HK-2 (cell line): ENCODE measurements at regions not wholly inside any gene's neighbourhood (a gene's known extent, or its start where the extent isn't known, plus 50 kb on each side); places are given as distances from the start of the nearest gene placed in this dataset.
A peak's percentile ranks its signal among the peaks of the same experiment; 100 is the strongest.
"Not testable (repeated sequence)": the region's sequence is repeated elsewhere in the genome, so short reads cannot be mapped to it uniquely, and the experiment has no call there.

Experiments used
- DNase-seq: peaks from one replicate; pipeline ENCODE4 v3.0.0-alpha.2; 2018; ENCODE audit not compliant: unreplicated experiment

DNA sequence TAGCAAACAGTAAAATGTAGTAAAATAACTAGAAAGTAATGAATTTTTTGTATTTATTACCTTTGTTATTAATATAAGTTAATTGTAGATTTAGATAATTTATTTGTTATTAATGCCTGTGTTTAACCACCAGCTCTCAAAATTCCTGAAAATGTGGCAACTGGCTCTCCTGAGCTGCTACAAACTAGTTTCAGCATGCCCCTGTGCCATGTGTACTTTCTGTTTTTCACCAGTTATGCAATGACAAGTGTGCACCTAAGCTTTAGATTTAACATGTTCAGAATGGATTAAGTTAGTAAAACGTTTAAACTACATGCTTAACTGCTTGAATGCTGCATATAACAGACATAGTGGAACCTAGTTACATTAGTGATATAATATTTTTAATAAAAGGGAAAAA lies 88.1 kb downstream of the POSTN start:
- no peak for DNase-seq

DNA sequence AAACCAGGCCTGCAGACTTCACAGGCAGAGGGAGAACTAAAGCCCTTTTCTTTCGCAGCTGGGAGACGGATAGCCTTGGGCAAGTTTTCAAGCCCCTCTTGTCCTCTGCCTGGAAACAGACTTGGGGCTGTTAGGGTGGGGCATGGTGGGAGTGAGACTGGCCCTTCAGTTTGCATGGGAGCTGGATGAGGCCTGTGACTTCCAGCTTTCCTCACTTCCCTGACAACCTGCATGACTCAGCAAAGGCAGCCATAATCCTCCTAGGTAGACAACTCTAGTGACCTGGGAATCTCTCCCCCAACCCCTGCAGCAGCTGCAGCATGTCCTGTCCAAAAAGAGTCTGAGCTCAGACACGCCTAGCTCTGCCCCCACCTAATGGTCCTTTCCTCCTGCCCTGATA lies 93.0 kb downstream of the POSTN start:
- DNase-seq, result no peak

DNA sequence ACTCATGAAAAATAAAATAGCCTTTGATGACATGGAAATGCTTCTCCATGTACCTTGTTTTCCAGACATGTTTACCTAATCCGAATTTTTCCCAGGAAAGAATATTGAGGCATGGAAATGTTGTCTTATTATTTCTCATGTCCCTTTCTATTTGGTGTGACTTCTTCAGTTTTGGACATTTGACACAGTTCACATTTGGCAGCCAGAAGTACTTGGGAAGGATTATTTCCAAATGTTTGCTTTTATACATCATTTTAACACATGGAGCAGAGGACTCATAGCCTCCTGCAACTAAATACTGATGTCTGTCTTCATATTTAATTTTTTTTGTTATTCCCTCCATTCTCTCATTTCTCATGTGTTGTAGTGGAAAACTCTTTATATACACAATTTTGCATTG lies 94.3 kb downstream of the POSTN start:
- DNase-seq, result no peak

DNA sequence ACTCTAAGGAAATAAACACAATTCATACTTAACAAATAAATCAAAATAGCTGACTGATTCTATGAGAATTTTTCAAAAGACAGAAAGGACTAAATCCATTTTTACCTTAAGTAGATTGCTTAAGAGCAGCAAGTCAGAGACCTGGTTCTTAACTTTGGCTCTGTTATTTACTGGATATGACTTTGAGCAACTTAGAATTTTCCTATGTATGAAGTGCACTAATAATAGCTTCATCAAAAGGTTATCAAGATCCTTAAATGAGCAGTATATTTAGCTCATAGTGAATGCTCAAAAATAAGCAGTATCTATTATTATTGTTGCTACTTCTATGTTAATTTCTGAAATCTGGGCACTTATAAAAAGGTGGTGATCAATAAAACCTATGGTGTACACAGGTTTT lies 95.3 kb downstream of the POSTN start:
- DNase-seq, result no peak

DNA sequence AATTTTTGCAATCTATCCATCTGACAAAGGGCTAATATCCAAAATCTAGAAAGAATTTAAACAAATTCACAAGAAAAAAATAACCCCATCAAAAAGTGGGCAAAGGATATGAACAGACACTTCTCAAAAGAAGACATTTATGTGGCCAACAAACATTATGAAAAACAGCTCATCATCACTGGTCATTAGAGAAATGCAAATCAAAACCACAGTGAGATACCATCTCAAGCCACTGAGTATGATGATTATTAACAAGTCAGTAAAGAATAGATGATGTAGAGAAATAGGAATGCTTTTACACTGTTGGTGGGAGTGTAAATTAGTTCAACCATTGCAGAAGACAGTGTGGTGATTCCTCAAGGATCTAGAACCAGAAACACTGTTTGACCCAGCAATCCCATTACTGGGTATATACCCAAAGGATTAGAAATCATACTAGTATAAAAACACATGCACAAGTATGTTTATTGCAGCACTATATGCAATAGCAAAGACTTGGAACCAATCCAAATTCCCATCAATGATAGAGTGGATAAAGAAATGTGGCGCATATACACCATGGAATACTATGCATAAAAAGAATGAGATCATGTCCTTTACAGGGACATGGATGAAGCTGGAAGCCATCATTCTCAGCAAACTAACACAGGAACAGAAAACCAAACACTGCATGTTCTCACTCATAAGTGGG lies 96.1 kb downstream of the POSTN start:
- not testable (repeated sequence) for DNase-seq

DNA sequence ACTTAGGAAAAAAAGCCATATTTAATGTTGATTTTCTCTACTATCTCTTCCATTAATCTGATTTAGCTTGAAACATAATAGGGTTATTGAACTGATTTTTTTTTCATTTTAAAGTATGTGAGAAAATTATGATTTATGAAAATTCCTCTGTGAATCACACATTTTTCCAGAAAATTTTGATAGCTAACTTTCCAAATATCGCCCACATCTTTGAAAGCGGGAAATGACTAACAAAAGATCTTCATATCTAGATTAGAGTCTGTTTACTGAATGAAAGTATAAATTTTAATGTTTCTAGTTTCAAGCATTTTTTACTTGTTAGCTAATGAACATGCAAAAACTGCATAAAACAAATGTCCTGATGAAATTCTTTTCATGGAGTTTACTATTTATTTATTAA lies 97.4 kb downstream of the POSTN start:
- no peak for DNase-seq

DNA sequence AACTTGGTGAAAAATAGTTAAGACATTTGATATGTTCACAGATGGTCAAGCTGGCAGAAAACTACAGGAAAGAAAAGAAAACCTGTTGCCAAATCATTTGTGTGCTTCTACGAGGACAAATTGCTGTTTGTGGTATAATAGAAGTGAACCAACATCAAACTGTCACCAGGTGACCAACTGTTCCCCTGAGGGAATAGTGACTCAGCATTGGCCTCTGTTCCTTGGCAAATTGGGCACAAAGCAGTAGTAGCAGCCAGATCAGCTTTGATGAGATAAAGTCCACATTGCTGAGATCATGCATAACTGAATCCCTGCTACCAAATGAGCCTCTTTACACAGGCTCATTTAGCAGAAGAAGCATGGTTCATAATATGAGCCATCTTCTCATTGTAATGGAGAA lies 103.5 kb downstream of the POSTN start:
- no peak for DNase-seq

DNA sequence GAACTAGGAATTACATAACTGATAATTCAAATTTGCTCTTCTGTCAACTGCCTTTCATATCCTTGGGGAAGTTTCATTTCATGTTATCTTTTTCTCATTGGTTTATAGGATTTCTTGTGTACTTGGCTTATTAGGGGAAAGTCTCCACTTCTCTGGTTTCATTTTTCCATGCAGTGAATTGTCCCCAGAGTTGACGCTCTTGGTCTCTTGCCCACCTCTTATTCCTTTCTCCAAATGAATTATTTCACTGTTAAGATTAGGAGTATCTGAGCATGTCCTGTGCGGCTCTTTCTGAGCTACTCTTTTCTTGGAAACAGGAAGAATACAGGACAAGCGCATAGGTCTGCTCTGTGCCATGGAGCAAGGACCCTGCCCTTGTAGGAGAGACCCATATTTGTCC lies 104.8 kb downstream of the POSTN start:
- no peak for DNase-seq

DNA sequence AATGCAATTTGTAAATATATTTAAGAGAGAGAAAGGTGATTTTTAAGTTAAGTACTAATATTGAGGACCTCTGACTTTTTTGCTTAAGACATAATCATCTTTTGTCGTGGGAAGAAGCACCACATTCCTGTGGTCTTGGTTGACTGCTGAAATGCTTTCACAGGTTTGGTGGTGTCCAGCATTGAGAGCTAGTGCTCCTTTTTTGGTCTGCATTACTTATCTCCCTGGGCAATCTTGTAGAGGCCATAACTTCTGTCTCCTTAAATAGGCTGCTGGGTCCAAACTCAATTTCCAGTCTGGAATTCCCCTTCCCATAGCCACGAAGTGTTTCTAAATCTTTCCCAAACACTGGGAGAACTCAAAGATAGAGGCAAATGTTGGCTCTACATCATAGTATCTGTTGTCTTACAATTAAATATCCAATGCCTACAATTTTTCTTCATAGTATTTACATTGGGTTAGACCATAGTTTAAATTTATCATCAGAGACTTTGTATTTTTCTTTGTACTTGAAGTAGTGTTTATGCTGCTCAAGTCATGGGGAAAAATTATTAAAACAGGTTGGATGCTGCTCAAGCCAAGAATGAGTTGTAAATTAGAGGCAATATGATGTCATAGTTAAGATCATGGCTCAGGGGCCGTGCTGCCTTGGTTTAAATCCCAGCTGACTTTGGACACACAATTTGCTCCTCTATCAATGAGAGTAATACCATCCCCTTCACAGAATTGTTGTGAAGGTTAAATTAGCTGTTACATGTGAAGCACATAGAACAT lies 105.6 kb downstream of the POSTN start:
- peak; percentile 25 for DNase-seq

DNA sequence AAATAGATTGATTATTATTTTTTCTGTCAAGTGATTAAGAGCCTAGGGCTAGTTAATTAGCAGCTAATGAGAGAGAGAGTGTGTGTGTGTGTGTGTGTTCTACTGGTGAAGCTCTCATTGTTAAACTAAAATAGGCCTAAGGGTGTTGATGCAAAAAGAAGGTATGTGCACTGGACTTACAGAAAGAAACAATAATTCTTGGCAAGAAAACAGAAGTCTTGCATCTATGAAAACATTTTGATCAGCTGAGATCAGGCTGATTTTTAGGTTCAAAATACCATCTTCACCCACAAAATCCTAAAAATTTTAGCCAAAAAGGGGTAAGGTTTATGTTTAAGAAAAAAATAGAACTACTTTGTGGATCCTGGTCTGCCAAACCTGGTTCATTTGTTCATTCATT lies 106.5 kb downstream of the POSTN start:
- DNase-seq, result no peak

DNA sequence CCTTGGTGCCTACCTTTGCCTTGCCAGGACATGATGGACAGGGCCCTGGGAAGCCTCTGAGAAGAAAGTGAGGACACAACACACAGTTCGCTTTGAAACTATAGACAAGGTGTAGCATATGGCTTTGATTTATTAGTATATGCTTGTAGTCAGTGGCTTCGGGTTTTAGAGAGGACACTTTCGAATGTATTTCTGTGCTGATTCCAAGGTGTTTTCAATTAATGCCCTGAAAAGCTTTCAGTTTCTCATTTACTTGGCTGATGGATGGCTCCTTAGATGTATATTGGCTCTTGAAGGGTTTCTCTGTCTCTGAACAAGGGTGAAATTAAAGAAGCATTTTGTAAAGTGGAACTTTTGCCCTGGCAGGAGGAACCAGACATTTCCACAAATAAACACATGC lies 106.9 kb downstream of the POSTN start:
- DNase-seq, result no peak

DNA sequence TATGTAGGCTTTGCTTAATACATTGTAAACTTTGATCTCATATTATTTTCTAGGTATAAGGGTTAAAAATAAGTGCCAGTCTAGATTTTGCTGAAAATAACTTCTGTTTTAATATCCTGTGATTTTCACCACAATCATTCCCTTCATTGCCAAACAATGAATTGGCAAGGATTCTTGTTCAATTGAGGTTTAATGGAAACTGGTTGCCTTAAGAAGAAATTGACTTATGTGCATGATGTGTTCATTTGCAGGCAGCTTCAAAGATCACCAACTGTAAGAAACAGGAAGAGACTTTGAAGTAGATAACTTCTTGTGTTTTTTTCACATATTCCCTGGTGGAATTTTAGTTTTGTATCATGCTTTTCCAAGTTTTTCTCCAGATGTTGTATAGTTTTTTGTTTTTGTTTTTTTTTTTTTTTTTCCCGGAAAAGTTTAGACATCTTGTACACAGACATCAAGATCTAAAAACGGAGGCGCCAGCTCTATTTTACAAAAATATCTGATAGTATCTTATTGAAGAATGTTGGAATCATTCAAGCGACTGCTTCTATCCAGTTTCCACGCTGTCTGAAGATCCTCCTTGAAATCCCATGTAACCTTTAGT lies 108.3 kb downstream of the POSTN start:
- no peak for DNase-seq

DNA sequence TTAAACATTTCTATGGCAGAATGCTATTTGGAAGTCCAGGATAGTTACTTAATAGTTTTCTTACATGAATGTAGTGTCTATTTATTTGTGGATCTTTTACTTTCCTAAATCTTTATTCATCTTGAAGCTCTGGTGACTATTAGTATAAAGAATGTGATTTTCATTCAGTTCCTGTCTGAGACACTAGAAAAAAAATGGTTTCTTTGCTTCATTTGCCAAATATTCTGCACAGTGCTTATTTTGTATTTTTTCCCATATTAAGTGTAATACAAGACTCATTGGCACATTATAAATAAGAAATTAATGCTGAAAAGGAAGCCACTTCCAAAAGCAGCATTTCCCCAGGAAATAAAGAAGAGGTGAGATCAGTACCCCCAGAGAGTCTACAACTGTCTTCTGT lies 109.8 kb downstream of the POSTN start:
- DNase-seq, result no peak

DNA sequence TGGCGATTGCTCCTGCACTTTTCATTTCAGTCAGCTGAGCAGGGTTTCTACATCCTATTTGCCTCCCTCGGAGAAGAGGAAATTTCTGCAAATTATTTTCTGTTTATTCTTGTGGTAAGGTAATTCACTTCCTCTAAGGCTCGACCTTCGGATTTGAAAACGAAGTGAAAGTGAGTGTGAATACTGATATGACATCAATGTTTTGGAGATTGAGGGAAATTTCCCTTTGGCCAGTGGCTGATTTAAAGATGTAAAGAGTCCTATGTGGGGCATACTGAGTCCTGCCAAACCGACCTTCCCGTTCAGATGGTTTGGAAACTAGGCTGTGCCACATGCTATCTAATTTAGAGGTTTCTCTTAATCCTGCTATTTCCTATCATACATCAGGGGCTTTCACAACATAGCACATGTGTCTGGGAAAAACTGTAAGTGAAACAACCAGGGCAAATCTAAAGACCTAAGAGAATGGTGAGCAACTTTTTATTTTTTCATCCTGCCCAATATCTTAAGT lies 112.3 kb downstream of the POSTN start:
- no peak for DNase-seq

DNA sequence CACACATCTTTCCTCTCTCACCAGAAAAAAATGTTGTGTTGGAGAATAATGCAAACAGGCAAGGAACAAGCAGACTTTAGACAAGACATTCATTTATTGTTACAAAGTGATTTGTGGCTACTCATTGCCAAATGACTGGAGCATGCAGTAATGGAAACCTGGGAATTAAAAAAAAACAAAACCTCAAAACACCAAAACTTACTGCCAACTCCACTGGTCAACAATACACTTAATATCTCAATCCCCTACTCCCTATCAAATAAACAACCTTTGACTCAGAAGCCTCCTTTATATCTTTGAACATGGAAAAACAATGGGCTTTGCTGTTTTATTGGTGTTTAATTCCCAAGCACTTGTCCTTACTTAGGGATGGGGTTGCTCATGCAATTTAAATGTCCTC lies 112.8 kb downstream of the POSTN start:
- DNase-seq, result no peak

DNA sequence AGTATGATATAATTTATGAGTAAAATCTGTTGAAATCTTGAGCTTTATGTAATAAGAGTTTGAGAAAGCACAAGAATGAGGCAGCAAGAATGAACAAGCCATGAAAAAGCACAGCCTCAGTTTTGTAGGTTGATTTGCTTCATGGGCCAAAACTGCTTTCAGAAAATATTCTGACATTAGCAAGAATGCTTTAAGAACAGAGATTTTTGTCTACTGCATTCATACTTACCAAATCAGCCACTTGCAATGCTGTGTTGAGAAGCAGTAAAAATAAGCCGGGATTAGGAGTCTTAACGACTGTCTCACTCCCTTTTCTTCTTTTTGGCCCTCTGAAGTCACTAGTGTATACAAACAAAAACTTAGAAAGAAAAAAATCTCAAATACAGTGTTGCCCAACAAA lies 114.5 kb downstream of the POSTN start:
- DNase-seq, result no peak

DNA sequence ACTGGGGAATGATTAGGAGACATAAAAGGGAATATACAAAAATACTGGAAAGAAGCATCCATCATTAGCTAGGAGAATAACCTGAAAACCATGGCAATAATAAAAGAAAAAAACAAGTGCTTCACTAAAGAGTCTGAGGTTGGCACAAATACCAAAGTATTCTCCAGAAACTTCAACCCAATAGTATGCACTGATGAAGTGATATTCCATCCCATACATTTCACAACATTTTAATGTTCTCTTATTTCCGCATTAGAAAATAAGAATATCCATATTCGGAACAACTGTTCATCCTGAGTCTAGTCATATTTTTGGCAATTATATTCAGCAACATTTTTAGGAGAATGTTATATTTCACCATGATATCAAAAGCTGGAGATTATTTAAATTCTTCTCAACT lies 116.2 kb downstream of the POSTN start:
- no peak for DNase-seq

DNA sequence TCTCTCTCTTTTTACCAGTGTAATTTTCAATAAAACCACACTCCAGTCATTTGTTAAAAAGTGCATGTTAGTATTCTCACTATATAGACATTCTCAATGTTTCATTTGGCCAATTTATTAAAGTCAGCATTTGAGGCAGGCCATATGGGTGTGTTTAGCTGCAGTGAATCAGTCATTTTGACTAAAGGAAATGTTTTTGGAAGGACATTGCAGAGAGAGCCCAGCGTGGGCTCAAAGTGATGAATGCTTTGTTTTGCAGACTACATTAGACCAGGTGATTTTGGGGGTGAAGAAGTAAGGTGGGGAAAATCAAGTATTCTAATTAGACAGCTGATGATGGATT lies 116.7 kb downstream of the POSTN start:
- no peak for DNase-seq

DNA sequence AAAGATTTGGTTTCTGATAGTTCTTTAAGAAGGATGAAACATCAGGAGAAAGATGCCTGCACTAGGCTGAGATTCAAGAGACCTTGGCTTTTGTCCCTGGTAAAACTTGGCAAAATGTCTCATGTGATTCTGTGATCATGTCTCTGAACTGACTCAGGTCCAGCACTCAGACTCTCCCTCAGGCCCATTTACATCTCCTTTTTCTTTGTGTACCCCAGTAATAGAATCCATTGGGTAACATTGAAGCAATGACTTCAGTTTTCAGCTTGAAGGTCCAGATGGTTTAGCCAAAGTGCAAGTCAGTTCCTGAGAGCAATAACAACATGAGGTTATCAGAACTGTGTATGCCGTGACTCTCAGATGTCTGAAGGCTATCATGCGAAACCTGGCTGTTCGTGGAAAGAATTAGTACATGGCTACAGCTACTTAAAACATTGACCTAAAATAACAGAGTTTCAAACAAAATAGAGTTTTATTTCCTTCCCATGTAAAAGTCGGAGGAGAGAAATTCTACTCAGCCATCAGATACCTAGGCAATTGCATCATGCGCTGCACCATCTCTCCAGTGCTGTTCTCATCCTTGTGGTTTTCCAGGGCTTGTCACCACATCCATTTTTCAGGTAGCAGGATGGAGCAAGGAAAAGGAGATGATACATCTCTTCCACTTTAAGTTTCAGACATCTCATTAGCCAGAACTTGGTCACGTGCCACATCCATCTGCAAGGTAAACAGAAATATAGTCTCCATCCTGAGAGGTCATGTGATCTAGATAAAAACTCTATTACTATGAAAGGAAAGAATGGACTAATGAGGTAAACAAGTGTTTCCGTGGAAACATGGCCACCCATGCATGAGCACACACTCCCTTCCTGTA lies 117.3 kb downstream of the POSTN start:
- DNase-seq, result no peak

DNA sequence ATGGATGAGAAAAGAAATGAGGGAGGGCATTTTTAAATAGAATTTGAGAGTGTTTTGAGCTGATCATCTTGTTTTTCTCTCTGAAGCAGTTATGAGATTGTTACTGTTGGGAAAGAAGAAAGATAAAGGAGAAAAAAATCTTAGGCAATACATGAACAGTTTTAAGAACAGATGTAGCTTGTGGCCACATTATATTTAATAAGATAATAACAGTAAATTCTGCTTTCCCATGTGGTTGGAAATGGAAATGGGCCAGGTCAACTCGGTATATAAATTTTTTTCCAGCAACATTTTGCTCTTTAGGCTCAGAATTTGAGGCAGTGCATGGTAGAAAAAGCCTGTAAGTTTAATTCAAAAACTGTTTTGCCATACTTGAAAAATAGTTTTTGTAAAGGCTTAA lies 118.7 kb downstream of the POSTN start:
- DNase-seq, result no peak

DNA sequence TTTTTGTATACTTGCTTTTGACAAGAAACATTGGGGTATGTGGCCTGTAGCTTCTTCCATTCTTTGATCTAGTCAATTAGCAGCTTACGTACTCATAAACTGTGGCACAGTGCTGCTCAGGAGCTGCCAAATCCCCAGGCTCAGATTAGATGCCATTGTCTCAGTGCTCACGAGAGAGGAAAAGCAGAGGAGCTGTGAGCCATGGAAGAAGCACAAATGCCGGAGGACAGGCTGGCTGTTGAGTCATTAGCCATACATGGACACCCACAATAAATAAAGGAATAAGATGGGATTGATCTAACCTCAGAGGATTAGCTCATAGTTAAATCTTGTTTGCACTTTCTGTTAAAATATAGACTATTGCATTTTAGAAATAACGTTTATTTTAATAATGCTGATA lies 121.7 kb downstream of the POSTN start:
- no peak for DNase-seq

DNA sequence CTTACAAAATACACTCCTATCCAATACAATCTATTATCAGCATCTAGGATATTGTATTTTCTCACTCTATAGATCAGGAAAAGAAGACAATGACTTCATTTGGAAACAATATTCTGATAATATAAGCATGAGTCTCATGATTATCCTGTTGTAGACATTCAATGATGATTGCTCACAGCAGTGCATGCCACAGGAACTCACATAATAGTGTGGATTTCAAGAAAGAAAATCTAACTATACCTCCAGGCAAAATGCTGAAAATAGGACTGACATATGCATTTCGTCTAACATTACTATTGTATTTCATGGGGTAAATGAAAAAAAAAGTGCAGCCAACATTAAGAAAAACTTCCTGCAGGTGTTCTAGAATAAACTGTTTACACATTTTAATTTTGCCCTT lies 122.6 kb downstream of the POSTN start:
- no peak for DNase-seq
